Body of pancreas (tissue), 4 donors: ENCODE measurements at regions not wholly inside any gene's neighbourhood (a gene's known extent, or its start where the extent isn't known, plus 50 kb on each side); places are given as distances from the start of the nearest gene placed in this dataset.

Experiments used
- CTCF ChIP-seq, 7 experiments: fragments of 450-650 bp in 4 of 7; fragments of 200-600 bp in 3 of 7; sonication (generic) in 3 of 7; IDR thresholded peaks; one replicate each; pipeline ENCODE4 v1.5.1; 2016 to 2019; ENCODE audit warnings: antibody characterized with exemption in 7 of 7
- POLR2A ChIP-seq, 3 donors: fragments of 450-650 bp; IDR thresholded peaks; one replicate each; pipeline ENCODE4 v1.6.1; 2016; ENCODE audit warnings: antibody characterized with exemption in 3 of 3, mild to moderate bottlenecking in 2 of 3

- no peak for TF ChIP-seq CTCF (IDR thresholded peaks at IDR 0.05)
- TF ChIP-seq POLR2A (IDR thresholded peaks at IDR 0.05) = no peak
Measured at GRCh38 chr12:116454076-116454475, 105.1 kb upstream of the MAP1LC3B2 start.
